ENCODE measurements at regions not wholly inside any gene's neighbourhood (a gene's known extent, or its start where the extent isn't known, plus 50 kb on each side); places are given as distances from the start of the nearest gene placed in this dataset.

DNA sequence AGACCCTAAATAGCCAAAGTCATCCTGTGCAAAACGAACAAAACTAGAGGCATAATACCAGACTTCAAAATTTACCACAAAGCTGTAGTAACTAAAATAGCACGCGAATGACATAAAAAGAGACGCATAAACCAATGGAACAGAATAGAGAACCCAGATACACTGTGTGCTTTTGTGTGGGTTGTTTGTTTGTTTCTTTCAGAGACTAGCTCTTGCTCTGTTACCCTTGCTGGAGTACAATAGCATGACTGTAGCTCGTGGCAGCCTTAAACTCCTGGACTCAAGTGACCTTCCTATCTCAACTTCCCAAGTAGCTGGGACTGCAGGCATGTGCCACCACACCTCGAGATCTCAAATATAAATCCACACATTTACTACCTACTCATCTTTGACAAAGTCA, 1314.6 kb upstream of the GBE1 start:
- TF ChIP-seq, protein P1, sequence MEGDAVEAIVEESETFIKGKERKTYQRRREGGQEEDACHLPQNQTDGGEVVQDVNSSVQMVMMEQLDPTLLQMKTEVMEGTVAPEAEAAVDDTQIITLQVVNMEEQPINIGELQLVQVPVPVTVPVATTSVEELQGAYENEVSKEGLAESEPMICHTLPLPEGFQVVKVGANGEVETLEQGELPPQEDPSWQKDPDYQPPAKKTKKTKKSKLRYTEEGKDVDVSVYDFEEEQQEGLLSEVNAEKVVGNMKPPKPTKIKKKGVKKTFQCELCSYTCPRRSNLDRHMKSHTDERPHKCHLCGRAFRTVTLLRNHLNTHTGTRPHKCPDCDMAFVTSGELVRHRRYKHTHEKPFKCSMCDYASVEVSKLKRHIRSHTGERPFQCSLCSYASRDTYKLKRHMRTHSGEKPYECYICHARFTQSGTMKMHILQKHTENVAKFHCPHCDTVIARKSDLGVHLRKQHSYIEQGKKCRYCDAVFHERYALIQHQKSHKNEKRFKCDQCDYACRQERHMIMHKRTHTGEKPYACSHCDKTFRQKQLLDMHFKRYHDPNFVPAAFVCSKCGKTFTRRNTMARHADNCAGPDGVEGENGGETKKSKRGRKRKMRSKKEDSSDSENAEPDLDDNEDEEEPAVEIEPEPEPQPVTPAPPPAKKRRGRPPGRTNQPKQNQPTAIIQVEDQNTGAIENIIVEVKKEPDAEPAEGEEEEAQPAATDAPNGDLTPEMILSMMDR (IDR thresholded peaks at IDR 0.05; ENCODE audit: low read depth, low read length, poor library complexity, severe bottlenecking): no peak
- TF ChIP-seq EZH2phosphoT487 (IDR thresholded peaks at IDR 0.05; ENCODE audit: borderline replicate concordance, low read length): no peak
